ENCODE measurements at regions not wholly inside any gene's neighbourhood (a gene's known extent, or its start where the extent isn't known, plus 50 kb on each side); places are given as distances from the start of the nearest gene placed in this dataset.

GRCh38 chr7:9488555-9488954, 1055.1 kb downstream of the NXPH1 start:
- Histone ChIP-seq H4K20me1 (ENCODE audit: control insufficient read depth, extremely low read depth, insufficient read depth, low read length) (no peaks in the 10 kb centered on the region), H3K4me1 (ENCODE audit: control insufficient read depth, extremely low read depth, insufficient read depth, low read length) (no peaks in the 10 kb centered on the region), H3K9ac (ENCODE audit: control insufficient read depth, extremely low read depth, insufficient read depth, low read length) (no peak overlapping the region), H3K4me3 (ENCODE audit: control insufficient read depth in 2 of 3, extremely low read depth in 1 of 3, insufficient read depth in 2 of 3, low read depth in 1 of 3, low read length in 3 of 3) (no peak overlapping the region), H3K27ac (ENCODE audit: control insufficient read depth, insufficient read depth, low read length) (no peak overlapping the region), H3K36me3 (ENCODE audit: control insufficient read depth in 2 of 2, extremely low read depth in 1 of 2, insufficient read depth in 2 of 2, low read length in 2 of 2) (no peaks in the 10 kb centered on the region), H3K4me2 (ENCODE audit: control insufficient read depth, extremely low read depth, insufficient read depth, low read depth, low read length) (no peak overlapping the region), H3K9me1 (ENCODE audit: control insufficient read depth, extremely low read depth, insufficient read depth, low read length) (no peaks in the 10 kb centered on the region), H3K9me3 (ENCODE audit: control insufficient read depth, low read depth, low read length) (no peaks in the 10 kb centered on the region), H3K79me2 (ENCODE audit: control insufficient read depth, insufficient read depth, low read length) (no peaks in the 10 kb centered on the region), H2AFZ (ENCODE audit: control insufficient read depth, low read length) (no peak overlapping the region), H3K27me3 (ENCODE audit: control insufficient read depth, extremely low read depth, insufficient read depth, low read length) (no peaks in the 10 kb centered on the region)
- dilution Hi-C loops (cut with MboI; ENCODE audit: extremely low pct_ligation_motif_present, low sequenced_read_pairs), result no loop called here
- TF ChIP-seq CTCF (optimal IDR thresholded peaks at IDR 0.05 in 1 of 3, IDR thresholded peaks at IDR 0.05 in 1 of 3, conservative IDR thresholded peaks at IDR 0.05 in 1 of 3; ENCODE audit: extremely low read depth in 1 of 3, insufficient read depth in 2 of 3, low read length in 3 of 3) (no peak), EZH2 (IDR thresholded peaks at IDR 0.05; ENCODE audit: low read length) (no peak)
- FAIRE-seq, result no peak
- no peak for DNase-seq (ENCODE audit: low read depth, low spot score)

- no peaks in the 10 kb centered on the region for H3K9me3 ChIP-seq (ENCODE audit: control insufficient read depth, low read depth, low read length)
- no peaks in the 10 kb centered on the region for H3K9me1 ChIP-seq (ENCODE audit: control insufficient read depth, extremely low read depth, insufficient read depth, low read length)
- no peak overlapping the region for H3K4me3 ChIP-seq (ENCODE audit: control insufficient read depth in 2 of 3, extremely low read depth in 1 of 3, insufficient read depth in 2 of 3, low read depth in 1 of 3, low read length in 3 of 3)
- H2AFZ ChIP-seq (ENCODE audit: control insufficient read depth, low read length), result no peak overlapping the region
- no peak overlapping the region for H3K27ac ChIP-seq (ENCODE audit: control insufficient read depth, insufficient read depth, low read length)
- no peak overlapping the region for H3K4me2 ChIP-seq (ENCODE audit: control insufficient read depth, extremely low read depth, insufficient read depth, low read depth, low read length)
- H3K79me2 ChIP-seq (ENCODE audit: control insufficient read depth, insufficient read depth, low read length), result no peaks in the 10 kb centered on the region
- dilution Hi-C loops (cut with MboI; ENCODE audit: extremely low pct_ligation_motif_present, low sequenced_read_pairs), result no loop called here
- H3K27me3 ChIP-seq (ENCODE audit: control insufficient read depth, extremely low read depth, insufficient read depth, low read length), result no peaks in the 10 kb centered on the region
- FAIRE-seq (no peak), DNase-seq (ENCODE audit: low read depth, low spot score) (no peak)
- H3K9ac ChIP-seq (ENCODE audit: control insufficient read depth, extremely low read depth, insufficient read depth, low read length), result no peak overlapping the region
- no peaks in the 10 kb centered on the region for H3K4me1 ChIP-seq (ENCODE audit: control insufficient read depth, extremely low read depth, insufficient read depth, low read length)
- TF ChIP-seq EZH2 (IDR thresholded peaks at IDR 0.05; ENCODE audit: low read length), result no peak
- TF ChIP-seq CTCF (optimal IDR thresholded peaks at IDR 0.05 in 1 of 3, IDR thresholded peaks at IDR 0.05 in 1 of 3, conservative IDR thresholded peaks at IDR 0.05 in 1 of 3; ENCODE audit: extremely low read depth in 1 of 3, insufficient read depth in 2 of 3, low read length in 3 of 3), result no peak
- no peaks in the 10 kb centered on the region for H3K36me3 ChIP-seq (ENCODE audit: control insufficient read depth in 2 of 2, extremely low read depth in 1 of 2, insufficient read depth in 2 of 2, low read length in 2 of 2)
- H4K20me1 ChIP-seq (ENCODE audit: control insufficient read depth, extremely low read depth, insufficient read depth, low read length), result no peaks in the 10 kb centered on the region
Observed at GRCh38 chr7:9498303-9498702, 1064.9 kb downstream of the NXPH1 start.

Data from keratinocyte (primary cell).